Effector memory CD8-positive, alpha-beta T cell (primary cell): ENCODE measurements at regions not wholly inside any gene's neighbourhood (a gene's known extent, or its start where the extent isn't known, plus 50 kb on each side); places are given as distances from the start of the nearest gene placed in this dataset.

Experiments
- ATAC-seq: fragments of 150-1000 bp; cut with Tn5 transposase; replicated peaks from 2 replicates; pipeline ENCODE4 v1.10.0; 2021; ENCODE audit warnings: mild to moderate bottlenecking, moderate library complexity
- DNase-seq, 3 experiments: peaks; one replicate each; pipeline ENCODE4 v3.0.0; 2021
- H3K27ac Mint-ChIP-seq, 2 donors: one replicate each; pipeline ENCODE4 v1.8.0; 2022; ENCODE audit warnings: mild to moderate bottlenecking in 2 of 2, mixed read lengths in 2 of 2, moderate library complexity in 2 of 2
- H3K27me3 Mint-ChIP-seq, 2 donors: one replicate each; pipeline ENCODE4 v1.8.0; 2022; ENCODE audit warnings: mixed read lengths in 2 of 2
- H3K36me3 Mint-ChIP-seq: one replicate; pipeline ENCODE4 v1.8.0; 2022; ENCODE audit warnings: mild to moderate bottlenecking, moderate library complexity, mixed read lengths; ENCODE audit not compliant: insufficient read depth
- H3K4me1 Mint-ChIP-seq, 2 donors: one replicate each; pipeline ENCODE4 v1.8.0; 2022; ENCODE audit warnings: low read depth in 2 of 2, mixed read lengths in 2 of 2
- H3K4me3 Mint-ChIP-seq, 2 donors: one replicate each; pipeline ENCODE4 v1.8.0; 2022; ENCODE audit warnings: mild to moderate bottlenecking in 2 of 2, mixed read lengths in 2 of 2, moderate library complexity in 2 of 2
- H3K9me3 Mint-ChIP-seq, 2 donors: one replicate each; pipeline ENCODE4 v1.8.0; 2022; ENCODE audit warnings: mixed read lengths in 2 of 2

DNA sequence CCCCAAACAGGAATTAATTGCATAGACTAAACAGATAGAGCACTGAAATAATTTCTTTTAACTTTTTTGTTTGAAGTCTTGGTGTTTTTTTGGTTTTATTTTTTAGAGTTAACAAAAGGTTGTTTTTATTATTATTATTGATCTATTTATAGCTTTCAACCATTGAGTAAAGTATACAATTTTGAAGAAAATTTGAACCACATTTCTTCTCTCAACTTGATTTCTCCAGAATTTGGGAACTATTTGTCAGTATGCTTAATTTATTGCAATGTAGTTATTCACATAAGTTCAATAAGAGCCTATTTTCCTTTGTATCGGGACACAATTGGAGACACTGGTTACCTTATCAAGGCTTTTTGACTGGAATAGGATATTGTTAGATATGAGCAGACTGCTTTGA lies 1045.6 kb upstream of the PCDH9 start:
- Mint-ChIP-seq H3K36me3 (no peaks in the 10 kb centered on the region), H3K27me3 (no peaks in the 10 kb centered on the region), H3K9me3 (peaks cover 6 to 27% of the 10 kb centered on the region in 2 donors), H3K4me1 (no peaks in the 10 kb centered on the region), H3K4me3 (no peak overlapping the region), H3K27ac (no peak overlapping the region)
- ATAC-seq (no peak), DNase-seq (no peak)

DNA sequence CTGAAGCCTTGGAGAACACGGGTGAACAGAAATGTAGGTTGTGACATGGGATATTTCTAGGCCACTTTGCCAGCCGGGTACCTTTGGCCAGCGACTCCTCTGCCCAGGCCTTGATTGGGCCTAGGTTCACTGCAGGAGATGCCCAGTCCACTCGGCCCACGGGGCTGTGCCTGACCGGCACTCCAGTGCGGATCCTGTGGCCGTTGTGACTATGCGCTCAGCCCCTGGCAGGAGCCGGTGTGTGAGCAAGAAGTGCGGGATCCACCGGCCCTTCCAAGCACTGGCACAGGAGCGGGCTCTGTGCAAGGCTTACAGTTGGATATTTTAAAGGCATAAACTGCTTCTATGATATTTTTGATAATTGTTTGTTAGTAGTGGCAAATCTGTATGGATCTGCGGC lies 1042.5 kb upstream of the PCDH9 start:
- no peak for ATAC-seq
- Mint-ChIP-seq H3K27me3 (no peaks in the 10 kb centered on the region), H3K27ac (no peak overlapping the region), H3K4me3 (no peak overlapping the region), H3K36me3 (no peaks in the 10 kb centered on the region), H3K4me1 (no peaks in the 10 kb centered on the region), H3K9me3 (peaks cover 6 to 22% of the 10 kb centered on the region in 2 donors)
- no peak for DNase-seq

DNA sequence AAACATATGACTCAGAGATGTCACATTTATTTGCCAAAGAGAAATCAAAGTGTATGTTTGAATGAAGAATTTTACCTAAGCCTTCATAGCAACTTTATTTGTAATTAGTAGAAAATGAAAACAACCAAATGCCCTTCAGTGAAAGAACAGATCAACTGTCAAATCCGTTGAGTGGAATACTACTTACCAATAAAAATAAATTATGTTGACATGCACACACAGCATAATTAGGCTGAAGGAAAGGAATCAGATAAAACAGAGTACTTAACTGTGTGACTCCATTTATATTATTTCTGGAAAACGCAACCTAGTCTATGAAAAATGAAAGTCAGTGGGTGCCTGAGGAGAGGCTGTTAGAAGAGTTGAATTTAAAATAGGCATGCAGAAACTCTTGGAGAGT lies 1034.6 kb upstream of the PCDH9 start:
- Mint-ChIP-seq H3K36me3 (no peaks in the 10 kb centered on the region), H3K4me3 (no peak overlapping the region), H3K9me3 (peaks cover 0 to 5% of the 10 kb centered on the region in 2 donors), H3K27me3 (no peaks in the 10 kb centered on the region), H3K27ac (no peak overlapping the region), H3K4me1 (no peaks in the 10 kb centered on the region)
- DNase-seq = no peak
- no peak for ATAC-seq

DNA sequence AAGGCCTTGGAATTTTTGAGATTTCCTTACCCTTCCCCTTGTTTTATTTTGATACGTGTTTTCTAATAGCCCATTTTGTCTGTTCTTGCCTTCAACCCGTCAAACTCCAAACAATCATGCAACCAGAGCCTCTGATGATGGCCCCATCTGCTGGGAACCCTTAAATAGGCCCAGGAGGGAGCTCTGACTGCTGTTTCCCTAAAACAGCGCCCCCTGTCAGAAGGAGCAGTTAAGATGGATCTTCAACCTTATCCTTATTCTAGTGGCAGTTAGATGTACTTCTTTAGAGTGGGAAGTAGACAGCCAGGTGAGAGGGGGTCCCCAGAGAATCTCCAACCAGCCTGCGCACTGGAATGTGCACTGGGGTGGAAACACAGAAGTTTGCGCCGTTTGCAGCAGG lies 1031.0 kb upstream of the PCDH9 start:
- ATAC-seq = no peak
- Mint-ChIP-seq H3K27me3 (no peaks in the 10 kb centered on the region), H3K9me3 (peaks cover 5% of the 10 kb centered on the region in 2 donors), H3K4me1 (no peaks in the 10 kb centered on the region), H3K4me3 (no peak overlapping the region), H3K36me3 (no peaks in the 10 kb centered on the region), H3K27ac (no peak overlapping the region)
- DNase-seq = no peak

DNA sequence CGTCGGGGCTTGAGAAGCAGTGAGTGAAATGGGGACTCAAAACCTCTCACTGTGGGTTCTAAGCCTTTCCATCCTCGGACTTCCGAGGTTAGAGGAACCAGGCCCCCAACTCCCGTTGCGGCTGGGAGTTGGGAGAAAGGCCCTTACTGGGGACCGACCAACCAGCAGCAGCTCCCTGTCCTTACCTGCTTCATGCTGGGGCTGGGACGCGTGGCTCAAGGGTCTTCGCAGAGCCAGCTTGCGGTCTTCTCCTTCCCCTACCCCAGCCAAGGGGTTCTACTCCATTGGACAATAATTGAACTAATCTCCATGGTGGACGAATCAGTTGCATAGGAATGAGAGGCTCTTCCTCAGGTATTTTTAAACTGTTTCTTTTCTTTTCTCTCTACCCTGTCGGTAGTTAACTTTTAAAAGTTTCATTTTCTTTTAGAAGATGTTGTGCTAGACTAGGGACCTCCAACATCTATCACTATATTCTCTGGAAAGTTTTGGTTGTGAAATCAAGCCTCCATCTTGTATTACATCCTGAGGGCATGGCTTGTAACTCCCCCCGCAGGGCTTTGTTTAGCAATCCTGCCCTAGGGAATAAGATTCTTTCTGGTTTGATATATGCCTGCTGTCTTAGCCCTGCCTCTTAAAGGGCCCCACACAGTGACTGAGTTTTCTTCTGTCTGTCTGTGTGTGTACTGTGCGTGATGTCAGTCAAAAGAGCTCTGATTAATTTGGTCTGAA lies 1027.1 kb upstream of the PCDH9 start:
- Mint-ChIP-seq H3K9me3 (peaks cover 0 to 5% of the 10 kb centered on the region in 2 donors), H3K4me1 (no peaks in the 10 kb centered on the region), H3K27ac (no peak overlapping the region), H3K4me3 (no peak overlapping the region), H3K27me3 (no peaks in the 10 kb centered on the region), H3K36me3 (no peaks in the 10 kb centered on the region)
- ATAC-seq (no peak), DNase-seq (no peak)

DNA sequence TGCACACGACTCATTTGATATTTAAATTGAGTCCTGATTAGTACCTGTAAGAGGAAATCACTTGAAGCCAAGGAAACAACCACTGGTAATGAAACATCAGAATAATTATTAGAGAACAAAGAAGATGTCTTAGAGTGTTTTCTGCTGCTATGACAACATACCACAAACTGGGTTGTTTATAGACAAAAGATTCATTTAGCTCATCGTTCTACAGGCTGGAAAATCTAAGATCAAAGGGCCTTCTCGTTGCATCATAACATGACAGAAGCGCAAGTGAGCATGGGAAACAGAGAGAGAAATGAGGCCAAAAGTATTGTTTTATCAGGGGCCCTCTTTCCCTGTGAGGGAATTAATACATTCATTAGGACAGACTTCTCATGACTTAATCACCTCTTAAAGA lies 1024.0 kb upstream of the PCDH9 start:
- H3K36me3 Mint-ChIP-seq = no peaks in the 10 kb centered on the region
- no peaks in the 10 kb centered on the region for H3K27me3 Mint-ChIP-seq
- DNase-seq (no peak), ATAC-seq (no peak)
- H3K27ac Mint-ChIP-seq = no peak overlapping the region
- no peaks in the 10 kb centered on the region for H3K4me1 Mint-ChIP-seq
- H3K9me3 Mint-ChIP-seq = peaks cover 0 to 5% of the 10 kb centered on the region in 2 donors
- H3K4me3 Mint-ChIP-seq = no peak overlapping the region

DNA sequence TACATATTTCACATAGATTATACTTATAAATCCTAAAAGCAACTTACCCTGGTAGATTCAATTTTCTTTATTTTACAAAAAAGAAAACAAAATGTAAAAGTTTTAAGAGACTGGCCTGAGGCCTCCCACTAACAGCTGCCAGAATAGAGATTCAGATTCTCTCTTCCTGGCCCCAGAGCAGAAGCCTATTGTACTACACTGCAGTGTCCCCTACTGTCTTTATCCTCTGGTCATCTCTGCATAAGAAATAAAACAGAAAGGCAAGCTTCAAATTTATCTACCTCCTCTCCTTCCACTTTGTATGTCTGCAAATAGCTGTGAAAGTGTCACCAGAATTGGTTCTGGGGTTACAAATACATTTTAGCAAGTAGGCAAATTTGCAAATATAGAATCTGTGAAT lies 1004.1 kb upstream of the PCDH9 start:
- H3K4me1 Mint-ChIP-seq = no peaks in the 10 kb centered on the region
- H3K27ac Mint-ChIP-seq = no peak overlapping the region
- peaks cover 2 to 5% of the 10 kb centered on the region in 2 donors for H3K9me3 Mint-ChIP-seq
- ATAC-seq (no peak), DNase-seq (no peak)
- no peaks in the 10 kb centered on the region for H3K36me3 Mint-ChIP-seq
- no peak overlapping the region for H3K4me3 Mint-ChIP-seq
- no peaks in the 10 kb centered on the region for H3K27me3 Mint-ChIP-seq

DNA sequence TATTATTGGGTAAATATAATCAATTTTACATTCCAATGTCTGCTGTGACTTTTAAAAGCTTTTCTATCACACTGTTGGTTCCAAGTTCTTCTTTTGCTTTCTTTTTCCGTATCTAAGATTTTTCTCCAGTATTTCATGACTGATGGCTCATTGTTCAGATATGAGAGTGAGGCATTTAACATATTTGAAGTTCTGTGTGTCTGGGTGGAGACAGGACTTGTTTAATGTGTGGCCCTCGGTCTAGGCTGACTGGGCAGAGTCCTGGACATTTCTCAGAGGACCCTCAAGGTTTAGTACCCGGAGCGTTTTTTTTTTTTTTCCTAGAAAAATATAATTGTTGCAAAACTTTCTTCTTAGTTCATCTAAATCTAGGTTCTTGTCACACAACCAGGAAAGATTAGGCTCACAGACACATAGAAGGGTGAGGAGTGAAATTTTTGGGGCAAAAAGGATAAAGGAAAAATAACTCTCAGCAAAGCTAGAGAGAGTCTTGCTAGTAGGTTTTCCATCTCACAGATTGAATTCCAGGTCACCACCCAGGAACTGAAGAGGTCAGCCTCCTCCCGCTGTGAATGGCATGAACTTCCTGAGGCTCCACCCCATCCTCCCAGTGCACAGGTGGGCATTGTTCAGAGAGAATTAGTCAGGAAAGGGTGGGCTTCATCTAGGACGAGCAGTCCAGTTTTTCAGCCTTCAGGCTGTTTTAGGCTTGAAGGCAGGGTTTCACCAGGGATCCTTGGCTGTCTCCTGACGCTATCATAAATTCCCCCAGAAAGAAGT lies 1002.4 kb upstream of the PCDH9 start:
- Mint-ChIP-seq H3K4me3 (no peak overlapping the region), H3K36me3 (no peaks in the 10 kb centered on the region), H3K27ac (no peak overlapping the region), H3K4me1 (no peaks in the 10 kb centered on the region), H3K27me3 (no peaks in the 10 kb centered on the region), H3K9me3 (peaks cover 6 to 9% of the 10 kb centered on the region in 2 donors)
- DNase-seq (no peak), ATAC-seq (no peak)

DNA sequence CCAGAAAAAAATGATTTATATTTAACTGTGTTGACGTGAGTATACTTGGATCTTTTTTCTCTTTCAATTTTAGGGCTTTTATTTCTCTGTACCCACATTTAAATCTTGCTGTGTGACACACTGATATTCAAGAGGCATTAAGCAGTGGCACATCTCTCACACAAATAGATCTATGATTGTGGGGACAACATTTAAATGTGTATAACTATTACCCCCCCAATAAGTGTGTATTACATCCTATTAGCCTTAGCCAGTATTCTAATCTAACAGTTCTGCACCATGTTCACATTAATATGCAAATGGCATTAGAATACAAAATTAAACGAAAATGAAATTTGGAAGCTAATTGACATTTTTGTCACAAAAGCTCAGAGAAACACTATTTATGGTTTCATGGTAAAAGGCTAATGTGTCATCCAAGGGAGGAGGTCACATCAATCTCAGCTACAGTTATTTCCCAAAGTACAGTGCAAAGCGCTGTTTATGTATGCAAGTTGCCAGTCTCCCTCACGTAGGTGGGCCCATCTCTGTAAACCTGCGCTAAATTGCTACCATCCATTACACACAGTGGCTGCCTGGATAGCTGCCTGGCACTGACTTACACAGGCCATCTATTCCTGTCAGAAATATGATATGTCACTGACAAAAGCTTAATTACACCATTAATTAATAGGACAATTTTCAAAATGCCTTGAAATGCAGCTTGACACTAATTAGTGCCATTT lies 984.7 kb upstream of the PCDH9 start:
- H3K4me3 Mint-ChIP-seq = no peak overlapping the region
- no peak overlapping the region for H3K27ac Mint-ChIP-seq
- ATAC-seq = no peak
- H3K9me3 Mint-ChIP-seq = peaks cover 4 to 20% of the 10 kb centered on the region in 2 donors
- no peaks in the 10 kb centered on the region for H3K36me3 Mint-ChIP-seq
- H3K27me3 Mint-ChIP-seq = no peaks in the 10 kb centered on the region
- no peak for DNase-seq
- no peaks in the 10 kb centered on the region for H3K4me1 Mint-ChIP-seq

DNA sequence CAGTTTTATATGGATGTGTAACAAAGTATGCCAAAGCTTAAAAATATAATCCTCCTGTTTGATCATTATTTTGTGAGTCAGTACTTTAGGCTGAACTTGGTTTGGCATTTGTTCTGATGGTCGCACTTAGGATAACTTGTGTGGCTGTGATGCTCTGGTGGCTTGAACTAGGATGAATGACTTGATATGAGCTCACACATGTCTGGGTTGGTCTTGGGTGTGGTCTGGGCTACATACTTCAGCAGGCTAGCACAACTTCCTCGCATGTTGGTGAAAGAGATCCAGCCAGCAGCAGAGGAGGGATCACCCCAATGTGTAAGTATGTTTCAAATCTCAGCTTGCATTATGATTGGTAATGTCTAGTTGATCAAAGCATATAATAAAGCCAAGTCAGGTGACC lies 969.1 kb upstream of the PCDH9 start:
- Mint-ChIP-seq H3K4me3 (no peak overlapping the region), H3K27ac (no peak overlapping the region), H3K36me3 (no peaks in the 10 kb centered on the region), H3K9me3 (peaks cover 0 to 5% of the 10 kb centered on the region in 2 donors), H3K4me1 (no peaks in the 10 kb centered on the region), H3K27me3 (no peaks in the 10 kb centered on the region)
- no peak for DNase-seq
- no peak for ATAC-seq

DNA sequence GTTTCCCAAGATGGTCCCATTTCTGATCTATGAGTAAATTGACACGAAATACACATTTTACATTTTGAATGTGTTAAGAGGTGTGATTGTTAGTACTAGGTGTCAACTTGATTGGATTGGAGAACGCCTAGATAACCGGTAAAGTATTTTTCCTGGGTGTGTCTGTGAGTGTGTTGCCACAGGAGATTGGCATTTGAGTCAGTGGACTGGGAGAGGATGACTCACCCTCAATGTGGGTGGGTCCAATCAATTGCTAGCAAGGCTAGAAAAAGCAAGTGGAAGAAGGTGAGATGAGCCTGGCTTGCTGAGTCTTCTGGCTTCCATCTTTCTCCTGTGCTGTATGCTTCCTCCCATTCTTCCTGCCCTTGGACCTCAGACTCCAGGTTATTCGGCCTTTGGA lies 960.7 kb upstream of the PCDH9 start:
- DNase-seq = no peak

DNA sequence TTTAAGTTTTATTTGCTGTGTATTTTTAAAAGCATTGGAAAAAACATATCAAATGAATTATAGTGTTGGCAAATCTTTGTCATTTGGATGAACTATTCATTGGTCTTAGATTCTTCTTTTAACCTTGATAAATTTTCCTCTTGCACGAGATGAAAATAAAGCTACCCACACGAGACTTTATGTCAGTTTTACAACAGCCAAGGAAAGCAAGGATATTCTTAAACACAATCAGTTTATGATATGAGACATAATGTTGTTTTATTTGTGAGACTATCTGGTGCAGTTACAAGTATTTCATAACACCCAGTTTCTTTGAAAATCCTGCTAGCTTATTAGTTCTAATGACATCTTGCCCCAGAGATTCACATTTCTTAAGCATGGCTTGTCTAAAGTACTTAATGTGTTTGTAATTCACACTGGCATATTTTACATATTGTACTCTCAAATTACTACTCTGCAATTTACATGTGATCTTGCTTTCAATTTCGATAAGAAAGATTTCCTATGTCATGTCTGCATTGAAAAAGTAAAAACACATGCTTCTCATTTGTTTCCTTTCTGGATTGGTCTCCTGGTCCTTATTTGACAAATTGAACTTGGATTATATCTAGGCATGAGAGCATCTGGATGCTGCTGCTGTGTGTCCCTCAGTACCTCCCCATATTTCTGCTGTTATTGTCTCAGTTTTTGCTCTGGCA lies 955.5 kb upstream of the PCDH9 start:
- H3K4me1 Mint-ChIP-seq = no peaks in the 10 kb centered on the region
- no peaks in the 10 kb centered on the region for H3K36me3 Mint-ChIP-seq
- no peaks in the 10 kb centered on the region for H3K27me3 Mint-ChIP-seq
- peaks cover 11 to 15% of the 10 kb centered on the region in 2 donors for H3K9me3 Mint-ChIP-seq
- ATAC-seq = no peak
- H3K4me3 Mint-ChIP-seq = no peak overlapping the region
- DNase-seq = no peak
- no peak overlapping the region for H3K27ac Mint-ChIP-seq

More for the DNA sequence above, 960.7 kb upstream of the PCDH9 start:
- H3K36me3 Mint-ChIP-seq = no peaks in the 10 kb centered on the region
- H3K4me1 Mint-ChIP-seq = no peaks in the 10 kb centered on the region
- peaks cover 15 to 23% of the 10 kb centered on the region in 2 donors for H3K9me3 Mint-ChIP-seq
- H3K27me3 Mint-ChIP-seq = no peaks in the 10 kb centered on the region
- no peak overlapping the region for H3K27ac Mint-ChIP-seq
- ATAC-seq = no peak
- no peak overlapping the region for H3K4me3 Mint-ChIP-seq

DNA sequence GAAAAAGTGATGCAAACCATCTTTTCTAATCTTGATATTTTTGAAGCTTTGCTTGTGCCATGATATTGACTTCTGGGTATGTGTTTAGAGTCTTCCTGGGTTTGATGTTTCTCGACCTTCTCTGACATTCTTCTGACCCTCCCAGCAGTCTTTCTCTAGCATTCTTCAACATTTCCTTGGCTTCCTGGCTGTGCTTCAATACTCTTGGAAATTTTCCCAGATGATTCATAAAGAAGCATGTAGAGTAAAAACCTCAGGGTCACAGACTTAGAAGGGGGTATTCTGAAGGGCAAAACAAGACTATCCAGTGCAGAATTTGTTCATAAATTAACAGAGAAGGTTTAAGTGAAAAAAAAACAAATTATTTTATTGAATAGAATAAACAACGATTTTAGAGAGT lies 946.3 kb upstream of the PCDH9 start:
- ATAC-seq = no peak
- H3K36me3 Mint-ChIP-seq = no peaks in the 10 kb centered on the region
- H3K9me3 Mint-ChIP-seq = peaks cover 11 to 13% of the 10 kb centered on the region in 2 donors
- no peak for DNase-seq
- H3K27ac Mint-ChIP-seq = no peak overlapping the region
- no peaks in the 10 kb centered on the region for H3K4me1 Mint-ChIP-seq
- H3K4me3 Mint-ChIP-seq = no peak overlapping the region
- no peaks in the 10 kb centered on the region for H3K27me3 Mint-ChIP-seq
